ENCODE measurements at regions not wholly inside any gene's neighbourhood (a gene's known extent, or its start where the extent isn't known, plus 50 kb on each side); places are given as distances from the start of the nearest gene placed in this dataset.

- TF ChIP-seq ZNF747 (CRISPR knock-in tag; IDR thresholded peaks at IDR 0.05; ENCODE audit: borderline replicate concordance): no peak
- TF ChIP-seq THAP9 (CRISPR knock-in tag; IDR thresholded peaks at IDR 0.05; ENCODE audit: borderline replicate concordance): no peak
- no peak for TF ChIP-seq ZNF75D (CRISPR knock-in tag; IDR thresholded peaks at IDR 0.05; ENCODE audit: borderline replicate concordance)
- TF ChIP-seq ZNF18 (CRISPR knock-in tag; IDR thresholded peaks at IDR 0.05; ENCODE audit: insufficient replicate concordance): no peak
- no peak for TF ChIP-seq CBX1 (IDR thresholded peaks at IDR 0.05; ENCODE audit: low read depth)
- TF ChIP-seq JARID2 (CRISPR knock-in tag; IDR thresholded peaks at IDR 0.05; ENCODE audit: insufficient replicate concordance): no peak
- TF ChIP-seq ZNF451 (CRISPR knock-in tag; IDR thresholded peaks at IDR 0.05): no peak
- no peak for TF ChIP-seq ZNF503 (CRISPR knock-in tag; IDR thresholded peaks at IDR 0.05)
- no peak for TF ChIP-seq MATR3 (CRISPR knock-in tag; IDR thresholded peaks at IDR 0.05)
- TF ChIP-seq STAT6 (CRISPR knock-in tag; IDR thresholded peaks at IDR 0.05; ENCODE audit: borderline replicate concordance): no peak
Measured at GRCh38 chr2:76516861-76517573, 806.3 kb upstream of the GCFC2 start (continued).
